GM23338 (cell line): ENCODE measurements at regions not wholly inside any gene's neighbourhood (a gene's known extent, or its start where the extent isn't known, plus 50 kb on each side); places are given as distances from the start of the nearest gene placed in this dataset.

Source experiments
- ATAC-seq: fragments of 200-7000 bp; cut with Tn5 transposase; 3 replicates; pipeline ENCODE4 v1.9.1; 2020
- DNase-seq: peaks from one replicate; pipeline ENCODE4 v3.0.0-alpha.2; 2015; ENCODE audit warnings: low spot score
- H2AFZ ChIP-seq: fragments of 200-600 bp; sonication (generic); 2 replicates; pipeline ENCODE4 v1.8.0; 2016; ENCODE audit warnings: antibody characterized with exemption, mild to moderate bottlenecking, moderate library complexity
- H3F3A ChIP-seq: fragments of 200-600 bp; sonication (generic); replicated peaks from 2 replicates; pipeline ENCODE4 v1.8.0; 2017; ENCODE audit warnings: antibody characterized with exemption, mixed run types, low read depth
- H3K27ac ChIP-seq: fragments of 200-600 bp; sonication (generic); 2 replicates; pipeline ENCODE4 v1.6.1; 2016; ENCODE audit warnings: low read depth
- H3K27me3 ChIP-seq: fragments of 200-600 bp; sonication (generic); 2 replicates; pipeline ENCODE4 v1.8.0; 2016; ENCODE audit warnings: mild to moderate bottlenecking, mixed run types, moderate library complexity; ENCODE audit not compliant: insufficient read depth
- H3K36me3 ChIP-seq: fragments of 200-600 bp; sonication (generic); 2 replicates; pipeline ENCODE4 v1.8.0; 2016; ENCODE audit warnings: mild to moderate bottlenecking; ENCODE audit not compliant: insufficient read depth
- H3K4me1 ChIP-seq: fragments of 200-600 bp; sonication (generic); 2 replicates; pipeline ENCODE4 v1.8.0; 2016; ENCODE audit warnings: mild to moderate bottlenecking, moderate library complexity; ENCODE audit not compliant: insufficient read depth
- H3K4me2 ChIP-seq: fragments of 200-600 bp; sonication (generic); 2 replicates; pipeline ENCODE4 v1.7.1; 2017; ENCODE audit warnings: mixed run types
- H3K4me3 ChIP-seq: fragments of 200-600 bp; sonication (generic); 2 replicates; pipeline ENCODE4 v1.6.1; 2016; ENCODE audit warnings: mixed run types
- H3K79me2 ChIP-seq: fragments of 200-600 bp; sonication (generic); replicated peaks from 2 replicates; pipeline ENCODE4 v1.8.0; 2017; ENCODE audit warnings: mild to moderate bottlenecking; ENCODE audit not compliant: insufficient read depth
- H3K9me2 ChIP-seq: fragments of 200-600 bp; sonication (generic); 2 replicates; pipeline ENCODE4 v1.8.0; 2017; ENCODE audit not compliant: insufficient read depth
- H4K20me1 ChIP-seq: fragments of 200-600 bp; sonication (generic); replicated peaks from 2 replicates; pipeline ENCODE4 v1.8.0; 2017; ENCODE audit warnings: mild to moderate bottlenecking; ENCODE audit not compliant: insufficient read depth
- H3K27ac Mint-ChIP-seq: 2 replicates; pipeline ENCODE4 v1.8.0; 2020; ENCODE audit warnings: inconsistent platforms, mild to moderate bottlenecking, moderate library complexity, mixed read lengths
- H3K27me3 Mint-ChIP-seq: 3 replicates; pipeline ENCODE4 v1.8.0; 2022; ENCODE audit warnings: low read depth, mild to moderate bottlenecking, moderate library complexity, mixed read lengths, inconsistent platforms; ENCODE audit not compliant: insufficient read depth, poor library complexity
- H3K36me3 Mint-ChIP-seq: 3 replicates; pipeline ENCODE4 v1.8.0; 2021; ENCODE audit warnings: low read depth, mild to moderate bottlenecking, inconsistent platforms, moderate library complexity, mixed read lengths
- H3K4me1 Mint-ChIP-seq: 3 replicates; pipeline ENCODE4 v1.8.0; 2020; ENCODE audit warnings: mild to moderate bottlenecking, inconsistent platforms, mixed read lengths
- H3K4me3 Mint-ChIP-seq: 3 replicates; pipeline ENCODE4 v1.8.0; 2021; ENCODE audit warnings: moderate library complexity, mild to moderate bottlenecking, inconsistent platforms, mixed read lengths
- H3K9me3 Mint-ChIP-seq: 3 replicates; pipeline ENCODE4 v1.8.0; 2020; ENCODE audit warnings: moderate library complexity, mild to moderate bottlenecking, inconsistent platforms, mixed read lengths
- CREB1 ChIP-seq: fragments of 250-450 bp; sonication (Bioruptor Pico); IDR thresholded peaks from 2 replicates; pipeline ENCODE4 v1.5.0; 2020; ENCODE audit warnings: low read depth, mild to moderate bottlenecking, moderate library complexity
- EZH2phosphoT487 ChIP-seq: fragments of 200-600 bp; sonication (generic); IDR thresholded peaks from one replicate; pipeline ENCODE4 v1.8.1; 2018; ENCODE audit warnings: antibody characterized with exemption; ENCODE audit not compliant: unreplicated experiment
- NANOG ChIP-seq: IDR thresholded peaks from 2 replicates; pipeline ENCODE4 v1.6.1; 2016; ENCODE audit warnings: antibody characterized with exemption, borderline replicate concordance
- POLR2AphosphoS5 ChIP-seq: IDR thresholded peaks from 2 replicates; pipeline ENCODE4 v1.6.1; 2016; ENCODE audit warnings: antibody characterized with exemption, low read depth
- REST ChIP-seq: IDR thresholded peaks from one replicate; pipeline ENCODE4 v1.6.1; 2018; ENCODE audit warnings: antibody characterized with exemption; ENCODE audit not compliant: unreplicated experiment
- ZNF331 ChIP-seq: fragments of 250-450 bp; sonication (Bioruptor Pico); IDR thresholded peaks from 2 replicates; pipeline ENCODE4 v1.5.0; 2020; ENCODE audit warnings: low read depth, mild to moderate bottlenecking, moderate library complexity
- TF ChIP-seq, protein P1 (sequence below): IDR thresholded peaks from 2 replicates; pipeline ENCODE4 v1.6.1; 2016; ENCODE audit warnings: antibody characterized with exemption
- TF ChIP-seq, protein P2 (sequence below), 2 experiments: fragments of 200-600 bp in 1 of 2; sonication (generic) in 1 of 2; conservative IDR thresholded peaks; 2 replicates each; pipeline versions ENCODE4 v1.5.1 to v1.6.1; 2016 to 2017; ENCODE audit warnings: antibody characterized with exemption in 2 of 2, low read depth in 2 of 2, mild to moderate bottlenecking in 2 of 2, moderate library complexity in 1 of 2

- TF ChIP-seq ZNF331: no peak
- no peak for TF ChIP-seq POLR2AphosphoS5
- no peak for TF ChIP-seq CREB1 (CRISPR knock-in tag)
- TF ChIP-seq, protein P1, sequence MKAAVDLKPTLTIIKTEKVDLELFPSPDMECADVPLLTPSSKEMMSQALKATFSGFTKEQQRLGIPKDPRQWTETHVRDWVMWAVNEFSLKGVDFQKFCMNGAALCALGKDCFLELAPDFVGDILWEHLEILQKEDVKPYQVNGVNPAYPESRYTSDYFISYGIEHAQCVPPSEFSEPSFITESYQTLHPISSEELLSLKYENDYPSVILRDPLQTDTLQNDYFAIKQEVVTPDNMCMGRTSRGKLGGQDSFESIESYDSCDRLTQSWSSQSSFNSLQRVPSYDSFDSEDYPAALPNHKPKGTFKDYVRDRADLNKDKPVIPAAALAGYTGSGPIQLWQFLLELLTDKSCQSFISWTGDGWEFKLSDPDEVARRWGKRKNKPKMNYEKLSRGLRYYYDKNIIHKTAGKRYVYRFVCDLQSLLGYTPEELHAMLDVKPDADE: no peak
- TF ChIP-seq NANOG: no peak
- TF ChIP-seq, protein P2, sequence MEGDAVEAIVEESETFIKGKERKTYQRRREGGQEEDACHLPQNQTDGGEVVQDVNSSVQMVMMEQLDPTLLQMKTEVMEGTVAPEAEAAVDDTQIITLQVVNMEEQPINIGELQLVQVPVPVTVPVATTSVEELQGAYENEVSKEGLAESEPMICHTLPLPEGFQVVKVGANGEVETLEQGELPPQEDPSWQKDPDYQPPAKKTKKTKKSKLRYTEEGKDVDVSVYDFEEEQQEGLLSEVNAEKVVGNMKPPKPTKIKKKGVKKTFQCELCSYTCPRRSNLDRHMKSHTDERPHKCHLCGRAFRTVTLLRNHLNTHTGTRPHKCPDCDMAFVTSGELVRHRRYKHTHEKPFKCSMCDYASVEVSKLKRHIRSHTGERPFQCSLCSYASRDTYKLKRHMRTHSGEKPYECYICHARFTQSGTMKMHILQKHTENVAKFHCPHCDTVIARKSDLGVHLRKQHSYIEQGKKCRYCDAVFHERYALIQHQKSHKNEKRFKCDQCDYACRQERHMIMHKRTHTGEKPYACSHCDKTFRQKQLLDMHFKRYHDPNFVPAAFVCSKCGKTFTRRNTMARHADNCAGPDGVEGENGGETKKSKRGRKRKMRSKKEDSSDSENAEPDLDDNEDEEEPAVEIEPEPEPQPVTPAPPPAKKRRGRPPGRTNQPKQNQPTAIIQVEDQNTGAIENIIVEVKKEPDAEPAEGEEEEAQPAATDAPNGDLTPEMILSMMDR (conservative IDR thresholded peaks at IDR 0.05; ENCODE audit: low read depth in 2 of 2): no peak
Measured at GRCh38 chr11:130554241-130555055, 106.0 kb downstream of the ADAMTS15 start (continued).

DNA sequence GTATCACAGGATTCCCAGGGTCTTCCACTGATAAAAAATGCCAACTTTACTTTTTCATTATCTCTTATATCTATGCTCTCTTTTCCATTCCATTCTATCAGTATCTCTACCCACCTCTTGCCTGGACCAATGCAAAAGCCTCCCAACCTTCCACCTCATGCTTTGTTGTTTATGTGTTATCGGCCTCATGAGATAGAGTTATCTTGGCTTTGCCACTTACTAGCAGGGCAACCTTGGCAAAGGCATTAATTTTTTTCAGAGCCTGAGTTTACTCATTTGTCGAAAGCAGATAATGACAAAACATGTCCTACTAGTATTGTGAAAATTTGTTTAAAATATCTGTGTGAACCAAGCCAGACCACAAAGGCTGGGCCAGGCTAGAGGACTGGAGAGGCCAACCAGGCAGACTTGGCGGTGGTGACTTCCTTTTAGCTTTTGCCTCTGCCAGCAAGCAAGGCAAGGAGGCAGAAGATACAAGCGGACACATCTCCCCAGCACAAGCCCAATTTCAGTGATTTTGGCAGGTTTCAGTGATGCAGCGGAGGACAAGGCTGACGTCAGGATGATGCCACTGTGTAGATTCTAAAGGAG lies 106.9 kb downstream of the ADAMTS15 start:
- Histone ChIP-seq H3K27me3 (no peaks in the 10 kb centered on the region), H3K4me2 (no peak overlapping the region), H2AFZ (no peak overlapping the region), H3K9me2 (0 out of 2 replicates have a peak, but pooled peaks cover 7% of the 10 kb centered on the region), H3K79me2 (no peaks in the 10 kb centered on the region), H4K20me1 (no peaks in the 10 kb centered on the region), H3F3A (no peaks in the 10 kb centered on the region), H3K4me3 (no peak overlapping the region), H3K4me1 (peaks cover 14% of the 10 kb centered on the region; the same call in 1 of the 2 replicates), H3K27ac (no peak overlapping the region), H3K36me3 (no peaks in the 10 kb centered on the region)
- TF ChIP-seq REST (no peak), POLR2AphosphoS5 (no peak), EZH2phosphoT487 (no peak)
- peaks cover 9% of the 10 kb centered on the region; the same call in 2 of the 3 replicates for H3K4me1 Mint-ChIP-seq
- H3K9me3 Mint-ChIP-seq: no peaks in the 10 kb centered on the region
- H3K27ac Mint-ChIP-seq: no peak overlapping the region
- H3K27me3 Mint-ChIP-seq: peaks cover 3% of the 10 kb centered on the region
- ATAC-seq (no peak), DNase-seq (no peak)
- H3K36me3 Mint-ChIP-seq: no peaks in the 10 kb centered on the region
- H3K4me3 Mint-ChIP-seq: no peak overlapping the region
